ENCODE measurements at regions not wholly inside any gene's neighbourhood (a gene's known extent, or its start where the extent isn't known, plus 50 kb on each side); places are given as distances from the start of the nearest gene placed in this dataset.

- TF ChIP-seq CTCF (IDR thresholded peaks at IDR 0.05; ENCODE audit: poor library complexity) = no peak
- no peak for TF ChIP-seq EZH2phosphoT487 (IDR thresholded peaks at IDR 0.05; ENCODE audit: low read depth, severe bottlenecking, unreplicated experiment)
- TF ChIP-seq EZH2 (IDR thresholded peaks at IDR 0.05; ENCODE audit: borderline replicate concordance) = no peak
These were observed 286.4 kb upstream of the SP4 start for GRCh38 chr7:21141476-21141875.
